ENCODE measurements at regions not wholly inside any gene's neighbourhood (a gene's known extent, or its start where the extent isn't known, plus 50 kb on each side); places are given as distances from the start of the nearest gene placed in this dataset.

DNA sequence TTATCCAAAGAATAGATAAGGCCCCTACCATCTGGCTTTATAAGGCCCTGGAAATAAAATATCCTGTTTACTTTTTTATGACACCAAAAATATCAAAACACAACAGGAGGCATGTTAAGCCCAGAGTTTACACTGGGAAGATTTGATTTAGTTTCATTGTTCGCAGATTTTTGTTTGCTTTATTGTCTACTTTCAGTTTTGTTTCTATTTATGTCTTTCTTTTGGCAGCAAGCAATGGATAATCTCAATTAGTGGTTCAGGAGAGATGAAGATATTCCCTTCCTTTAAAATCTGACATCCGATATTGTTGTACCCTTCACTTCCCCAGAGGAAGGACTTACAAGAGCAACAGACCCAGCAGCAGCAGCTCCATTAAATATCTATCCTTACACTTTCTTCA lies 249.4 kb upstream of the ARPP21 start:
- no peak overlapping the region for H3K4me3 ChIP-seq (ENCODE audit: low read depth, low read length)
- no peaks in the 10 kb centered on the region for H3K27me3 ChIP-seq (ENCODE audit: control insufficient read depth, insufficient read depth, low read length)
- no peak for DNase-seq (ENCODE audit: low read depth)
- TF ChIP-seq, protein P1, sequence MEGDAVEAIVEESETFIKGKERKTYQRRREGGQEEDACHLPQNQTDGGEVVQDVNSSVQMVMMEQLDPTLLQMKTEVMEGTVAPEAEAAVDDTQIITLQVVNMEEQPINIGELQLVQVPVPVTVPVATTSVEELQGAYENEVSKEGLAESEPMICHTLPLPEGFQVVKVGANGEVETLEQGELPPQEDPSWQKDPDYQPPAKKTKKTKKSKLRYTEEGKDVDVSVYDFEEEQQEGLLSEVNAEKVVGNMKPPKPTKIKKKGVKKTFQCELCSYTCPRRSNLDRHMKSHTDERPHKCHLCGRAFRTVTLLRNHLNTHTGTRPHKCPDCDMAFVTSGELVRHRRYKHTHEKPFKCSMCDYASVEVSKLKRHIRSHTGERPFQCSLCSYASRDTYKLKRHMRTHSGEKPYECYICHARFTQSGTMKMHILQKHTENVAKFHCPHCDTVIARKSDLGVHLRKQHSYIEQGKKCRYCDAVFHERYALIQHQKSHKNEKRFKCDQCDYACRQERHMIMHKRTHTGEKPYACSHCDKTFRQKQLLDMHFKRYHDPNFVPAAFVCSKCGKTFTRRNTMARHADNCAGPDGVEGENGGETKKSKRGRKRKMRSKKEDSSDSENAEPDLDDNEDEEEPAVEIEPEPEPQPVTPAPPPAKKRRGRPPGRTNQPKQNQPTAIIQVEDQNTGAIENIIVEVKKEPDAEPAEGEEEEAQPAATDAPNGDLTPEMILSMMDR (IDR thresholded peaks at IDR 0.05; ENCODE audit: insufficient read depth, low read length, poor library complexity, severe bottlenecking) = no peak
- H3K36me3 ChIP-seq (ENCODE audit: control insufficient read depth, insufficient read depth, low read length) = no peaks in the 10 kb centered on the region

DNA sequence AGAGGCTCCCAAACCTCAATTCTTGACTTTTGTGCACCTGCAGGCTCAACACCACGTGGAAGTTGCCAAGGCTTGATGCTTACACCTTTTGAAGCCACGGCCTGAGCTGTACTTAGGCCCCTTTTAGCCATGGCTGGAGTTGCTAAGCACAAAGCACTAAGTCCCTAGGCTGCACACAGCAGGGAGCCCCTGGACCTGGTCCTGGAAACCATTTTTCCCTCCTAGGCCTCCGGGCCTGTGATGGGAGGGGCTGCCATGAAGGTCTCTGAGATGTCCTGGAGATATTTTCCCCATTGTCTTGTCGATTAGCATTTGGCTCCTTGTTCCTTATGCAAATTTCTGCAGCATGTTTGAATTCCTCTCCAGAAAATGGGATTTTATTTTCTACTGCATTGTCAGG lies 247.1 kb upstream of the ARPP21 start:
- Histone ChIP-seq H3K27me3 (ENCODE audit: control insufficient read depth, insufficient read depth, low read length) (no peaks in the 10 kb centered on the region), H3K4me3 (ENCODE audit: low read depth, low read length) (no peak overlapping the region), H3K36me3 (ENCODE audit: control insufficient read depth, insufficient read depth, low read length) (no peaks in the 10 kb centered on the region)
- TF ChIP-seq, protein P1 (IDR thresholded peaks at IDR 0.05; ENCODE audit: insufficient read depth, low read length, poor library complexity, severe bottlenecking) = no peak
- no peak for DNase-seq (ENCODE audit: low read depth)

DNA sequence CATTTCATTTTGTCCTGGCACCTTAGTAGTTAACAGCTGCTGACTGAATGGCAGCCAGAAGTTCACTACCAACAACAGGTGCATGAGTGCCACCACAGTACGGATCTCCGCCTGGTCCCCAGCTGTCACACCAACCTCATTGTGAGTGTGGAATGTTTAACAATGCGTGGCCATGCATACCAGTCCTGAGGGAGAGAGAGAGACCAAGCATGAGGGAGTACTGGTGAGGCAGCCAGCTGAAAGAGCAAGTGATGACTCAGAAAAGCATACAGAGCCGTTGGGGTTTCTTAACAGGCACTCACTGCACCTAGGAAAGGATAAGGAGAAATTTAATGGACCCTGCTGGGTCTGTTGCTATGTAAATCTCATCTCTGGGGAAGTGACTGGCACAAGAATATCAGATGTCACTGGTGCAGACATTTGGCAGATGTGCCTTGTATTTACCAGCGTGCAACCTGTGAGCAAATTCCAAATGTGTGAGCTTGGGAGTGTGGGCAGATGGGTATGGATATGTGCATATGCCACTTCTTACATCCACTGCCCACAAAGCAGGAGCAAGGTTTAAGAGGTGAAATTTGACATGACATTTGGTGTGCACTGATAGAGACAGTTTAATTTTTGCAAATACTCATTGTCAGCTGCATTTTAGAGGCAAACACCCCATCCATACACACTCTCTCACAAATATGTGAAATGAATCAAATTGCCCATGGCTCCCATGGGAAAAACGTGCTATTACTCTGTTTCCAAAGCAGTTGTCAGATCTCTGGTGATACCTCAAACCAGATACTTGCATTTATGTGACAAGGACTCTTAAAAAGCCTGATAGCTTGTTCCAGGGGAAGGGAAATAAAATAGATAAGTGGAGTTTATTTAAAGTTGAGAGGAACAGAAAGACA lies 245.2 kb upstream of the ARPP21 start:
- no peaks in the 10 kb centered on the region for H3K36me3 ChIP-seq (ENCODE audit: control insufficient read depth, insufficient read depth, low read length)
- H3K27me3 ChIP-seq (ENCODE audit: control insufficient read depth, insufficient read depth, low read length) = no peaks in the 10 kb centered on the region

DNA sequence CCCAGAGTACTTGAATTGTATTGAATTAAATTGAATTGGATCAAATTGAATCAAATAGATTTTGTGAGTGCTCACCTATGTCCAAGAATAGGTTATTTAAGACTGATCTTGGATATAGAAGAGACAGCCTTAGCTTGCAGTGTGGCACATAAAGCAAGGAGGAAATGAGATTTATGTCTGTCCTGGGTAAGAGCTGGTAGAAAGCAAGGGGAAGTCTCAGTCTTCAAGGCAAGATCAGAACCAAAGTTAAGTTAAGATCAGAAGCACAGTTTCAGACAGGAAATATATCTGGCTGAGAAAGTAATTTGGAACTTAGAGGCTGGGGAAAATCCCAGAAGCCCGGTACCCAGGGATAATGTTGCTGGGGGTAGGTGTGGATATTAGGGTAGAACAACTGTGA lies 244.4 kb upstream of the ARPP21 start:
- no peaks in the 10 kb centered on the region for H3K36me3 ChIP-seq (ENCODE audit: control insufficient read depth, insufficient read depth, low read length)
- H3K4me3 ChIP-seq (ENCODE audit: low read depth, low read length) = no peak overlapping the region
- H3K27me3 ChIP-seq (ENCODE audit: control insufficient read depth, insufficient read depth, low read length) = no peaks in the 10 kb centered on the region
- DNase-seq (ENCODE audit: low read depth) = no peak
- TF ChIP-seq, protein P1 (IDR thresholded peaks at IDR 0.05; ENCODE audit: insufficient read depth, low read length, poor library complexity, severe bottlenecking) = no peak

More for the DNA sequence above, 245.2 kb upstream of the ARPP21 start:
- TF ChIP-seq, protein P1 (IDR thresholded peaks at IDR 0.05; ENCODE audit: insufficient read depth, low read length, poor library complexity, severe bottlenecking) = no peak
- DNase-seq (ENCODE audit: low read depth) = peak; percentile 82
- no peak overlapping the region for H3K4me3 ChIP-seq (ENCODE audit: low read depth, low read length)

DNA sequence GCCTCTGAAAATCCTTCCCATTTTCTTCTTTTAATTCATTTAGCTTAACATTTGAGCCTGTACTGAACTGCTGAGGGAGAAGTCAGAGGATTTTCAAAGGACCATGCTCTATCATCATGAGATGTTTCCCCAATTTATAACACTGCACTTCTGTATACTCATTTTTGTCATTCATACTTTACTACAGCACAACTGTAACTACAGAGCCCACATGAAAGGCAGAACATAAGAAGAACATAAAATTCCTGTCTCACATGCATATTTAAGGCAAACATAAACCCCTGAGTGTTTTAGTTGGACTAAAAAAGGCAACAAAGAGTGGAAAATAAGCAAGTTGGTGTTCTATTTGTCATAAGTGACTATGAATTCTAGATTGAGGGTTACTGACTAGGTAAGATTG lies 237.7 kb upstream of the ARPP21 start:
- DNase-seq (ENCODE audit: low read depth) = no peak
- Histone ChIP-seq H3K36me3 (ENCODE audit: control insufficient read depth, insufficient read depth, low read length) (no peaks in the 10 kb centered on the region), H3K4me3 (ENCODE audit: low read depth, low read length) (no peak overlapping the region), H3K27me3 (ENCODE audit: control insufficient read depth, insufficient read depth, low read length) (no peaks in the 10 kb centered on the region)
- TF ChIP-seq, protein P1 (IDR thresholded peaks at IDR 0.05; ENCODE audit: insufficient read depth, low read length, poor library complexity, severe bottlenecking) = no peak

DNA sequence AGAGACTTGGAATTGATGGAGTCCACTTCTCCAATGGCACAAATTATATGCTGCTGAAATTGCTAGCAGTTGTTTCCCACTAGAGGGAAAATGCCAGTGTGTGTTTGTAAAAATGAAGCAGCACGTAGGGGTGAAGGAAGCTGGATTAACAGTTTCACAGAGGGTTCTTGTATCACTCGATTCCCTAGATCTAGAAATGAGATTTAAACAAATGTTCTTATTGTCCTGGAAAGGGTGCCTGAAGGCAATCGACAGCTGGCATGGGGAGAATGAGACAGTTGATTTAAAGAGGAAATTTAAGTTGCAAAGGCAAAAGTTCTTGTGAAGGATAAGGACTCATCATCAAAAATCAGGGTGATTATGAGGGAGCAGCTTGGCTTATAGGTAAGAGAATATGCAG lies 234.8 kb upstream of the ARPP21 start:
- DNase-seq (ENCODE audit: low read depth) = no peak

More for the DNA sequence above, 234.8 kb upstream of the ARPP21 start:
- no peaks in the 10 kb centered on the region for H3K27me3 ChIP-seq (ENCODE audit: control insufficient read depth, insufficient read depth, low read length)
- H3K36me3 ChIP-seq (ENCODE audit: control insufficient read depth, insufficient read depth, low read length) = no peaks in the 10 kb centered on the region
- no peak overlapping the region for H3K4me3 ChIP-seq (ENCODE audit: low read depth, low read length)
- TF ChIP-seq, protein P1 (IDR thresholded peaks at IDR 0.05; ENCODE audit: insufficient read depth, low read length, poor library complexity, severe bottlenecking) = no peak
